ENCODE measurements at regions not wholly inside any gene's neighbourhood (a gene's known extent, or its start where the extent isn't known, plus 50 kb on each side); places are given as distances from the start of the nearest gene placed in this dataset.

DNA sequence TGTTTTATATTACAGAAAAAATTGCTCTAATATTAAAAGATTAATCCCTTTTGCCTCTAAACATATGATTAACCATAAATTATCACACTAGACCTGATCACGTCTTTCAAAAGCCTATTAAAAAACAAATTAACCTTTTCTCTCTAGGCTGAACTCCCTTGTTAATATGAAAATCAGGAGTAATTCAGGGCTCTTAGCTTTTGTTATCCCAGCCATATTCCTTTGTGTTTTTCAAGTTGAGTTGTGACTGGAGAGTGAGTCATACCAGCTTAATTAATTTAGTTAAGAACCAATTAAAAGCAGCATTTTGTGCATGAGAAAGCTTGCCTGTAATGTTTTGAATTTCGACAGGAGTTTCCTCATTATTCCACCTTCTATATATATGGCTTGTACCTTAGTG lies 385.8 kb downstream of the VGLL3 start:
- Histone ChIP-seq H3K4me1 (no peaks in the 10 kb centered on the region), H3K27ac (no peak overlapping the region), H3K4me3 (no peak overlapping the region), H3K36me3 (no peaks in the 10 kb centered on the region), H3K9me3 (peaks cover 0 to 5% (median 0%) of the 10 kb centered on the region in 12 donors), H3K27me3 (no peaks in the 10 kb centered on the region)
- intact Hi-C loops (cut with DNase I) = no loop called here
- WGBS, 4 donors = 54 to 57% (median 55%) methylated on average over 2 of the region's 2 CpGs
- TF ChIP-seq, protein P1, sequence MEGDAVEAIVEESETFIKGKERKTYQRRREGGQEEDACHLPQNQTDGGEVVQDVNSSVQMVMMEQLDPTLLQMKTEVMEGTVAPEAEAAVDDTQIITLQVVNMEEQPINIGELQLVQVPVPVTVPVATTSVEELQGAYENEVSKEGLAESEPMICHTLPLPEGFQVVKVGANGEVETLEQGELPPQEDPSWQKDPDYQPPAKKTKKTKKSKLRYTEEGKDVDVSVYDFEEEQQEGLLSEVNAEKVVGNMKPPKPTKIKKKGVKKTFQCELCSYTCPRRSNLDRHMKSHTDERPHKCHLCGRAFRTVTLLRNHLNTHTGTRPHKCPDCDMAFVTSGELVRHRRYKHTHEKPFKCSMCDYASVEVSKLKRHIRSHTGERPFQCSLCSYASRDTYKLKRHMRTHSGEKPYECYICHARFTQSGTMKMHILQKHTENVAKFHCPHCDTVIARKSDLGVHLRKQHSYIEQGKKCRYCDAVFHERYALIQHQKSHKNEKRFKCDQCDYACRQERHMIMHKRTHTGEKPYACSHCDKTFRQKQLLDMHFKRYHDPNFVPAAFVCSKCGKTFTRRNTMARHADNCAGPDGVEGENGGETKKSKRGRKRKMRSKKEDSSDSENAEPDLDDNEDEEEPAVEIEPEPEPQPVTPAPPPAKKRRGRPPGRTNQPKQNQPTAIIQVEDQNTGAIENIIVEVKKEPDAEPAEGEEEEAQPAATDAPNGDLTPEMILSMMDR (IDR thresholded peaks at IDR 0.05) = no peak
- TF ChIP-seq POLR2A (IDR thresholded peaks at IDR 0.05) = no peak
- no peak for DNase-seq
- no peak for ATAC-seq

DNA sequence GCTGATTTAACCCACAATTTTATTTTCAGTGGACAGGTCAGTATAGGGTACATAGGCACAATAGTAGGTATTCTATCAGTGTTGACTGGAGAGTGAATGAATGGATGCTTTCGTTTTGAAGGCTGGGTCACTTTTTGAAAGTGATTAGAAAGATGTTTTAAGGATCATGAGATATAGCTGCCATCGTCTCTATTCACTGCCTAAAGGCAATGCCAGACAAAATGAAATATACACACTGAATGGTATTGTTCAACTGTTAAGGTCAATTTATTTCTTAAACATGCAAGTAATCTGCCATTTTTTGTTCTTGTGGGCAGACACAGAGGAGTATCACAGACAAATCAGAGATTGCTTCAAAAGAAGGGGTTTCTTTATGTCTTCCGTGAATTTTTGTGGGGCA lies 395.3 kb downstream of the VGLL3 start:
- no peak for DNase-seq
- no peaks in the 10 kb centered on the region for H3K9me3 ChIP-seq
- no peak overlapping the region for H3K4me3 ChIP-seq
- no peak for ATAC-seq
- WGBS, 4 donors = 63 to 78% (median 71%) methylated on average over 3 of the region's 3 CpGs
- intact Hi-C loops (cut with DNase I) = no loop called here
- TF ChIP-seq, protein P1 (IDR thresholded peaks at IDR 0.05) = no peak
- TF ChIP-seq POLR2A (IDR thresholded peaks at IDR 0.05) = no peak
- no peak overlapping the region for H3K27ac ChIP-seq
- H3K4me1 ChIP-seq = no peaks in the 10 kb centered on the region
- H3K27me3 ChIP-seq = no peaks in the 10 kb centered on the region
- H3K36me3 ChIP-seq = no peaks in the 10 kb centered on the region

DNA sequence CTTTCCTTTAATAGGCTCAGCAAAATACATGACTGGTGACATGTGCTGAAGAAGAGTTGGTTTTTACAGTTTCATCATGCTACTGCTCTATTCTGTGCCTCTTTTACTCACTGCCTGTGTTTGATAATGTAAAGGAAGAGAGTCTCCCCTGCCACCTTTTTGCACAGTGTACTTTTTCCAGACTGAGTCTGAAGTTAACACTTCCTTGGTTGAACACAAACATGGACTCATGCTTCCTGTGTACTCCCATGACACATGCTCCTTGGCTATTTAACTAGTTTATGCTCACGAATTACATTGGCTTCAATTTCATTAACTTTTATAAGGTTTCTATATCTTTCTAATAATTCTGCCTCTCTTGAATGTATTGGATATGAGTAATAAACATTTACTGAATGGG lies 396.1 kb downstream of the VGLL3 start:
- no peak for ATAC-seq
- WGBS, 4 donors = 25 to 34% (median 28%) methylated on average over 1 of the region's 1 CpG

DNA sequence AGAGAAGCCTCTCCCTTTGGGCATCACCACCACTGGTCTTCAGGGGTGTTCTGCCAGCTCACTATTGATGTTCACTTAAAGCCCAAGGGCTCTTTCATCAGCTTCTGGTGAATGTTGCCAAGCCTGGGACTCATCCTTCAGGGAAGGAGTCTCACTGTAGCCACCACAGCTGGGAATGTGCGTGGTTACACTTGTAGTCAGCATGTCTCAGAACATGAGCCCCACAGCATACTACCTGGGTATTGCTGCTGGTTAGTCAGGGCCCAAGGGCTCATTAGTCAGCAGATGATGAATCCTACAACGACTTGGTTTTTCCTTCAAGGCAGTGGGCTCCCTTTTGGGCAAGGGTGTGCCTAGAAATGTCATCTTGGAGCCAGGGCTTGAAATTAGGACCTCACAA lies 412.9 kb downstream of the VGLL3 start:
- no peaks in the 10 kb centered on the region for H3K27me3 ChIP-seq
- TF ChIP-seq, protein P1 (IDR thresholded peaks at IDR 0.05) = no peak
- no peak for TF ChIP-seq POLR2A (IDR thresholded peaks at IDR 0.05)
- H3K27ac ChIP-seq = no peak overlapping the region
- H3K9me3 ChIP-seq = peaks cover 0 to 15% (median 0%) of the 10 kb centered on the region in 12 donors
- ATAC-seq (no peak), DNase-seq (no peak)
- H3K36me3 ChIP-seq = no peaks in the 10 kb centered on the region
- H3K4me3 ChIP-seq = no peak overlapping the region
- 31 to 49% (median 46%) methylated on average over 2 of the region's 2 CpGs for WGBS, 4 donors
- no peaks in the 10 kb centered on the region for H3K4me1 ChIP-seq
- intact Hi-C loops (cut with DNase I) = no loop called here

More for the DNA sequence above, 396.1 kb downstream of the VGLL3 start:
- H3K4me3 ChIP-seq = no peak overlapping the region
- H3K27ac ChIP-seq = no peak overlapping the region
- DNase-seq = no peak
- no peaks in the 10 kb centered on the region for H3K27me3 ChIP-seq
- no peak for TF ChIP-seq POLR2A (IDR thresholded peaks at IDR 0.05)
- TF ChIP-seq, protein P1 (IDR thresholded peaks at IDR 0.05) = no peak
- H3K9me3 ChIP-seq = no peaks in the 10 kb centered on the region
- intact Hi-C loops (cut with DNase I) = no loop called here
- H3K36me3 ChIP-seq = no peaks in the 10 kb centered on the region
- H3K4me1 ChIP-seq = no peaks in the 10 kb centered on the region

All from heart left ventricle (tissue), 16 donors.